ENCODE measurements at regions not wholly inside any gene's neighbourhood (a gene's known extent, or its start where the extent isn't known, plus 50 kb on each side); places are given as distances from the start of the nearest gene placed in this dataset.

- H3K36me3 ChIP-seq (ENCODE audit: control insufficient read depth, insufficient read depth, low read length) = no peaks in the 10 kb centered on the region
- H3K27me3 ChIP-seq (ENCODE audit: control insufficient read depth, insufficient read depth, low read length) = no peaks in the 10 kb centered on the region
- TF ChIP-seq CTCF (IDR thresholded peaks at IDR 0.05; ENCODE audit: insufficient read depth, low read length, poor library complexity, severe bottlenecking) = no peak
- H3K4me3 ChIP-seq (ENCODE audit: low read depth, low read length) = no peak overlapping the region
- no peak for DNase-seq (ENCODE audit: low read depth)
These were observed 265.4 kb upstream of the PLET1 start for GRCh38 chr11:112525844-112526590.

GRCh38 chr11:112526699-112527416 lies 266.2 kb upstream of the PLET1 start:
- TF ChIP-seq CTCF (IDR thresholded peaks at IDR 0.05; ENCODE audit: insufficient read depth, low read length, poor library complexity, severe bottlenecking) = no peak
- DNase-seq (ENCODE audit: low read depth) = no peak

GRCh38 chr11:112529071-112529470 lies 268.4 kb upstream of the PLET1 start:
- Histone ChIP-seq H3K27me3 (ENCODE audit: control insufficient read depth, insufficient read depth, low read length) (no peaks in the 10 kb centered on the region), H3K4me3 (ENCODE audit: low read depth, low read length) (no peak overlapping the region), H3K36me3 (ENCODE audit: control insufficient read depth, insufficient read depth, low read length) (no peaks in the 10 kb centered on the region)
- no peak for DNase-seq (ENCODE audit: low read depth)
- no peak for TF ChIP-seq CTCF (IDR thresholded peaks at IDR 0.05; ENCODE audit: insufficient read depth, low read length, poor library complexity, severe bottlenecking)

More at GRCh38 chr11:112526699-112527416, 266.2 kb upstream of the PLET1 start:
- Histone ChIP-seq H3K27me3 (ENCODE audit: control insufficient read depth, insufficient read depth, low read length) (no peaks in the 10 kb centered on the region), H3K36me3 (ENCODE audit: control insufficient read depth, insufficient read depth, low read length) (no peaks in the 10 kb centered on the region), H3K4me3 (ENCODE audit: low read depth, low read length) (no peak overlapping the region)

GRCh38 chr11:112532506-112532905 lies 271.8 kb upstream of the PLET1 start:
- Histone ChIP-seq H3K4me3 (ENCODE audit: low read depth, low read length) (no peak overlapping the region), H3K36me3 (ENCODE audit: control insufficient read depth, insufficient read depth, low read length) (no peaks in the 10 kb centered on the region), H3K27me3 (ENCODE audit: control insufficient read depth, insufficient read depth, low read length) (no peaks in the 10 kb centered on the region)
- DNase-seq (ENCODE audit: low read depth) = no peak
- no peak for TF ChIP-seq CTCF (IDR thresholded peaks at IDR 0.05; ENCODE audit: insufficient read depth, low read length, poor library complexity, severe bottlenecking)

- H3K27me3 ChIP-seq (ENCODE audit: control insufficient read depth, insufficient read depth, low read length) = no peaks in the 10 kb centered on the region
- H3K36me3 ChIP-seq (ENCODE audit: control insufficient read depth, insufficient read depth, low read length) = no peaks in the 10 kb centered on the region
- no peak for TF ChIP-seq CTCF (IDR thresholded peaks at IDR 0.05; ENCODE audit: insufficient read depth, low read length, poor library complexity, severe bottlenecking)
These were observed 273.0 kb upstream of the PLET1 start for GRCh38 chr11:112533682-112534081.

More at GRCh38 chr11:112533682-112534081, 273.0 kb upstream of the PLET1 start:
- no peak for DNase-seq (ENCODE audit: low read depth)
- no peak overlapping the region for H3K4me3 ChIP-seq (ENCODE audit: low read depth, low read length)
